GM12878 (cell line): ENCODE measurements at regions not wholly inside any gene's neighbourhood (a gene's known extent, or its start where the extent isn't known, plus 50 kb on each side); places are given as distances from the start of the nearest gene placed in this dataset.

Experiments used
- CTCF ChIP-seq, 3 experiments: IDR thresholded peaks in 2 of 3; conservative IDR thresholded peaks in 1 of 3; 2 replicates each; pipeline ENCODE4 v1.5.1; 2011; ENCODE audit warnings: low read depth in 3 of 3, low read length in 3 of 3, mild to moderate bottlenecking in 3 of 3, control low read depth in 2 of 3, moderate library complexity in 2 of 3, inconsistent platforms in 1 of 3, mixed read lengths in 1 of 3; ENCODE audit not compliant: control insufficient read depth in 2 of 3, insufficient read depth in 1 of 3; ENCODE audit errors: extremely low read depth in 1 of 3
- EGR1 ChIP-seq, 2 experiments: IDR thresholded peaks; 1 replicate in 1 of 2; 2 replicates in 1 of 2; pipeline ENCODE4 v1.6.1; 2011 to 2012; ENCODE audit warnings: low read depth in 2 of 2, low read length in 2 of 2, borderline replicate concordance in 1 of 2, mild to moderate bottlenecking in 1 of 2, moderate library complexity in 1 of 2
- FOXK2 ChIP-seq: fragments of 450-650 bp; IDR thresholded peaks from 2 replicates; pipeline ENCODE4 v1.6.1; 2017; ENCODE audit warnings: mild to moderate bottlenecking, moderate library complexity
- PBX3 ChIP-seq: IDR thresholded peaks from 2 replicates; pipeline ENCODE4 v1.6.1; 2011; ENCODE audit warnings: mild to moderate bottlenecking, low read depth, low read length, moderate library complexity; ENCODE audit not compliant: insufficient replicate concordance
- RB1 ChIP-seq: fragments of 450-650 bp; formaldehyde crosslinking; IDR thresholded peaks from 2 replicates; pipeline ENCODE4 v1.6.1; 2017; ENCODE audit warnings: mild to moderate bottlenecking, borderline replicate concordance
- SMARCA5 ChIP-seq: fragments of 450-650 bp; IDR thresholded peaks from 2 replicates; pipeline ENCODE4 v1.6.1; 2017; ENCODE audit warnings: mild to moderate bottlenecking
- TAF1 ChIP-seq: IDR thresholded peaks from 2 replicates; pipeline ENCODE4 v1.6.1; 2011; ENCODE audit warnings: mild to moderate bottlenecking, low read depth, low read length, borderline replicate concordance
- YY1 ChIP-seq: IDR thresholded peaks from 2 replicates; pipeline ENCODE4 v1.6.1; 2011; ENCODE audit warnings: low read depth, mild to moderate bottlenecking, low read length
- ZBTB33 ChIP-seq: fragments of 450-650 bp; IDR thresholded peaks from 2 replicates; pipeline ENCODE4 v1.6.1; 2017; ENCODE audit warnings: mild to moderate bottlenecking

- no peak for TF ChIP-seq RB1
- TF ChIP-seq EGR1 (IDR thresholded peaks at IDR 0.05; ENCODE audit: borderline replicate concordance in 1 of 2, low read depth in 2 of 2, low read length in 2 of 2), result no peak
- no peak for TF ChIP-seq SMARCA5
- no peak for TF ChIP-seq CTCF (IDR thresholded peaks at IDR 0.05 in 2 of 3, conservative IDR thresholded peaks at IDR 0.05 in 1 of 3; ENCODE audit: control insufficient read depth in 2 of 3, extremely low read depth in 1 of 3, insufficient read depth in 1 of 3, low read depth in 3 of 3, low read length in 3 of 3)
- no peak for TF ChIP-seq ZBTB33
- no peak for TF ChIP-seq YY1
- TF ChIP-seq PBX3, result no peak
- TF ChIP-seq FOXK2, result no peak
- no peak for TF ChIP-seq TAF1
Measured at GRCh38 chr1:223030871-223031400, 112.1 kb downstream of the TLR5 start.
